ENCODE measurements at regions not wholly inside any gene's neighbourhood (a gene's known extent, or its start where the extent isn't known, plus 50 kb on each side); places are given as distances from the start of the nearest gene placed in this dataset.

- intact Hi-C loops (cut with micrococcal nuclease) = no loop called here
- Mint-ChIP-seq H3K36me3 (peaks cover 2% of the 10 kb centered on the region), H3K9me3 (no peaks in the 10 kb centered on the region), H3K4me3 (no peak overlapping the region), H3K27ac (no peak overlapping the region), H3K27me3 (peaks cover 23% of the 10 kb centered on the region), H3K4me1 (ENCODE audit: low read depth) (no peaks in the 10 kb centered on the region)
- POLR2A ChIA-PET = no interaction called here
- CTCF ChIA-PET = no interaction called here
- DNase-seq = no peak
Observed at GRCh38 chr15:62567501-62567900, 402.4 kb upstream of the C2CD4B start.

- intact Hi-C loops (cut with micrococcal nuclease) = no loop called here
- Mint-ChIP-seq H3K4me1 (ENCODE audit: low read depth) (no peaks in the 10 kb centered on the region), H3K27me3 (peaks cover 25% of the 10 kb centered on the region), H3K9me3 (no peaks in the 10 kb centered on the region), H3K4me3 (no peak overlapping the region), H3K27ac (no peak overlapping the region), H3K36me3 (peaks cover 2% of the 10 kb centered on the region)
- POLR2A ChIA-PET = no interaction called here
- CTCF ChIA-PET = no interaction called here
- no peak for DNase-seq
Observed at GRCh38 chr15:62568004-62568403, 402.9 kb upstream of the C2CD4B start.

- POLR2A ChIA-PET = no interaction called here
- Mint-ChIP-seq H3K27me3 (peaks cover 21% of the 10 kb centered on the region), H3K9me3 (no peaks in the 10 kb centered on the region), H3K36me3 (no peaks in the 10 kb centered on the region), H3K4me3 (no peak overlapping the region), H3K4me1 (ENCODE audit: low read depth) (no peaks in the 10 kb centered on the region), H3K27ac (no peak overlapping the region)
- no peak for DNase-seq
- CTCF ChIA-PET = no interaction called here
- intact Hi-C loops (cut with micrococcal nuclease) = no loop called here
Observed at GRCh38 chr15:62568702-62569101, 403.6 kb upstream of the C2CD4B start.

- Mint-ChIP-seq H3K27ac (no peak overlapping the region), H3K36me3 (no peaks in the 10 kb centered on the region), H3K4me3 (no peak overlapping the region), H3K4me1 (ENCODE audit: low read depth) (no peaks in the 10 kb centered on the region), H3K9me3 (no peaks in the 10 kb centered on the region), H3K27me3 (peaks cover 17% of the 10 kb centered on the region)
- DNase-seq = no peak
- CTCF ChIA-PET = no interaction called here
- intact Hi-C loops (cut with micrococcal nuclease) = no loop called here
- POLR2A ChIA-PET = no interaction called here
Observed at GRCh38 chr15:62569460-62570404, 404.6 kb upstream of the C2CD4B start.

GRCh38 chr15:62570405-62570783 is 405.3 kb upstream of the C2CD4B start:
- no peaks in the 10 kb centered on the region for H3K9me3 Mint-ChIP-seq
- peaks cover 16% of the 10 kb centered on the region for H3K27me3 Mint-ChIP-seq
- H3K4me1 Mint-ChIP-seq (ENCODE audit: low read depth) = no peaks in the 10 kb centered on the region
- ChIA-PET CTCF (no interaction called here), POLR2A (no interaction called here)
- H3K27ac Mint-ChIP-seq = no peak overlapping the region
- no peaks in the 10 kb centered on the region for H3K36me3 Mint-ChIP-seq
- no peak overlapping the region for H3K4me3 Mint-ChIP-seq
- no peak for DNase-seq
- intact Hi-C loops (cut with micrococcal nuclease) = no loop called here

GRCh38 chr15:62571072-62571471 is 406.0 kb upstream of the C2CD4B start:
- Mint-ChIP-seq H3K9me3 (no peaks in the 10 kb centered on the region), H3K4me3 (no peak overlapping the region), H3K27ac (no peak overlapping the region), H3K27me3 (peaks cover 13% of the 10 kb centered on the region), H3K4me1 (ENCODE audit: low read depth) (no peaks in the 10 kb centered on the region), H3K36me3 (no peaks in the 10 kb centered on the region)
- intact Hi-C loops (cut with micrococcal nuclease) = no loop called here
- ChIA-PET CTCF (no interaction called here), POLR2A (no interaction called here)
- DNase-seq = no peak

GRCh38 chr15:62572797-62573196 is 407.7 kb upstream of the C2CD4B start:
- no peak overlapping the region for H3K4me3 Mint-ChIP-seq
- intact Hi-C loops (cut with micrococcal nuclease) = no loop called here
- H3K4me1 Mint-ChIP-seq (ENCODE audit: low read depth) = no peaks in the 10 kb centered on the region
- no peaks in the 10 kb centered on the region for H3K9me3 Mint-ChIP-seq
- CTCF ChIA-PET = no interaction called here
- no peak for DNase-seq
- H3K36me3 Mint-ChIP-seq = no peaks in the 10 kb centered on the region
- POLR2A ChIA-PET = no interaction called here
- peaks cover 13% of the 10 kb centered on the region for H3K27me3 Mint-ChIP-seq
- H3K27ac Mint-ChIP-seq = no peak overlapping the region

GRCh38 chr15:62573876-62574275 is 408.8 kb upstream of the C2CD4B start:
- no peaks in the 10 kb centered on the region for H3K9me3 Mint-ChIP-seq
- no peaks in the 10 kb centered on the region for H3K4me1 Mint-ChIP-seq (ENCODE audit: low read depth)
- intact Hi-C loops (cut with micrococcal nuclease) = no loop called here
- no peak for DNase-seq
- ChIA-PET POLR2A (interaction anchor here (0.6 kb wide), 1 partner anchor 9 kb away, joined by 3 read pairs; no protein-coding TSS in a partner anchor), CTCF (no interaction called here)
- H3K4me3 Mint-ChIP-seq = no peak overlapping the region
- no peaks in the 10 kb centered on the region for H3K36me3 Mint-ChIP-seq
- H3K27me3 Mint-ChIP-seq = peaks cover 12% of the 10 kb centered on the region
- no peak overlapping the region for H3K27ac Mint-ChIP-seq

- intact Hi-C loops (cut with micrococcal nuclease) = no loop called here
- peaks cover 12% of the 10 kb centered on the region for H3K27me3 Mint-ChIP-seq
- H3K4me1 Mint-ChIP-seq (ENCODE audit: low read depth) = no peaks in the 10 kb centered on the region
- no peak overlapping the region for H3K27ac Mint-ChIP-seq
- ChIA-PET POLR2A (no interaction called here), CTCF (no interaction called here)
- H3K36me3 Mint-ChIP-seq = no peaks in the 10 kb centered on the region
- no peaks in the 10 kb centered on the region for H3K9me3 Mint-ChIP-seq
- H3K4me3 Mint-ChIP-seq = no peak overlapping the region
- no peak for DNase-seq
Observed at GRCh38 chr15:62578546-62578945, 413.5 kb upstream of the C2CD4B start.

GRCh38 chr15:62578960-62579359 is 413.9 kb upstream of the C2CD4B start:
- H3K4me3 Mint-ChIP-seq = no peak overlapping the region
- ChIA-PET CTCF (no interaction called here), POLR2A (no interaction called here)
- no peak for DNase-seq
- H3K27me3 Mint-ChIP-seq = peaks cover 11% of the 10 kb centered on the region
- no peaks in the 10 kb centered on the region for H3K36me3 Mint-ChIP-seq
- intact Hi-C loops (cut with micrococcal nuclease) = no loop called here
- no peaks in the 10 kb centered on the region for H3K9me3 Mint-ChIP-seq
- H3K4me1 Mint-ChIP-seq (ENCODE audit: low read depth) = no peaks in the 10 kb centered on the region
- H3K27ac Mint-ChIP-seq = no peak overlapping the region

- H3K4me1 Mint-ChIP-seq (ENCODE audit: low read depth) = no peaks in the 10 kb centered on the region
- intact Hi-C loops (cut with micrococcal nuclease) = no loop called here
- H3K27me3 Mint-ChIP-seq = peaks cover 10% of the 10 kb centered on the region
- H3K4me3 Mint-ChIP-seq = no peak overlapping the region
- ChIA-PET CTCF (no interaction called here), POLR2A (no interaction called here)
- H3K27ac Mint-ChIP-seq = no peak overlapping the region
- no peak for DNase-seq
- H3K36me3 Mint-ChIP-seq = no peaks in the 10 kb centered on the region
- no peaks in the 10 kb centered on the region for H3K9me3 Mint-ChIP-seq
Observed at GRCh38 chr15:62579842-62580241, 414.8 kb upstream of the C2CD4B start.

GRCh38 chr15:62582580-62582979 is 417.5 kb upstream of the C2CD4B start:
- DNase-seq = no peak
- Mint-ChIP-seq H3K4me3 (no peak overlapping the region), H3K36me3 (no peaks in the 10 kb centered on the region), H3K27ac (no peak overlapping the region), H3K9me3 (no peaks in the 10 kb centered on the region), H3K27me3 (peaks cover 6% of the 10 kb centered on the region), H3K4me1 (ENCODE audit: low read depth) (no peaks in the 10 kb centered on the region)
- intact Hi-C loops (cut with micrococcal nuclease) = no loop called here
- CTCF ChIA-PET = no interaction called here
- POLR2A ChIA-PET = no interaction called here

Data from activated CD4-positive, alpha-beta memory T cell treated with anti-CD3 and anti-CD28 coated beads for 36 hours (primary cell).